Stomach (tissue), 4 donors: ENCODE measurements at regions not wholly inside any gene's neighbourhood (a gene's known extent, or its start where the extent isn't known, plus 50 kb on each side); places are given as distances from the start of the nearest gene placed in this dataset.

Experiments
- POLR2AphosphoS5 ChIP-seq, 3 donors: sonication (generic); formaldehyde crosslinking; IDR thresholded peaks; one replicate each; pipeline ENCODE4 v1.6.1; 2016; ENCODE audit warnings: antibody characterized with exemption in 3 of 3
- TF ChIP-seq, protein P1 (sequence below), 7 experiments: fragments of 450-650 bp in 4 of 7; fragments of 200-600 bp in 3 of 7; sonication (generic) in 3 of 7; IDR thresholded peaks; one replicate each; pipeline ENCODE4 v1.5.1; 2016 to 2019; ENCODE audit warnings: antibody characterized with exemption in 7 of 7, control low read depth in 2 of 7, mild to moderate bottlenecking in 1 of 7

DNA sequence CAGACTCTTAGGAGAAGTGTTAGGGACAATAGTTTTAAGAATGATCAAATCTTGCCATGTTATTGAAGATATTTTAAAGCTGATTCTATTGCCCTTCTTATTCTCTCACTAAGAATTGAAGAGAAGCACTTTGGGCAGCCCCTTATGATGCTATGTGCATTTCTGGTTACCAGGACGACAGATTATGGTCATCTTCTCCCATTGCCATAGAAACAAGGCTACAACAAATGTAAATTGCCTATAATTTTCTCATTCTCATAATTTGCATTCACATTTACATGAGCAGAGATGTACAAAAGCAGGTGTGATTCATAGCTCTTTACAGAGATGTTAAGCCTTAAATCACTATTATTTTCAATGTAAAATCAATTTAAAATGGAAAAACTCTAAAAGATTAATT lies 137.3 kb upstream of the PCDH9 start:
- TF ChIP-seq, protein P1, sequence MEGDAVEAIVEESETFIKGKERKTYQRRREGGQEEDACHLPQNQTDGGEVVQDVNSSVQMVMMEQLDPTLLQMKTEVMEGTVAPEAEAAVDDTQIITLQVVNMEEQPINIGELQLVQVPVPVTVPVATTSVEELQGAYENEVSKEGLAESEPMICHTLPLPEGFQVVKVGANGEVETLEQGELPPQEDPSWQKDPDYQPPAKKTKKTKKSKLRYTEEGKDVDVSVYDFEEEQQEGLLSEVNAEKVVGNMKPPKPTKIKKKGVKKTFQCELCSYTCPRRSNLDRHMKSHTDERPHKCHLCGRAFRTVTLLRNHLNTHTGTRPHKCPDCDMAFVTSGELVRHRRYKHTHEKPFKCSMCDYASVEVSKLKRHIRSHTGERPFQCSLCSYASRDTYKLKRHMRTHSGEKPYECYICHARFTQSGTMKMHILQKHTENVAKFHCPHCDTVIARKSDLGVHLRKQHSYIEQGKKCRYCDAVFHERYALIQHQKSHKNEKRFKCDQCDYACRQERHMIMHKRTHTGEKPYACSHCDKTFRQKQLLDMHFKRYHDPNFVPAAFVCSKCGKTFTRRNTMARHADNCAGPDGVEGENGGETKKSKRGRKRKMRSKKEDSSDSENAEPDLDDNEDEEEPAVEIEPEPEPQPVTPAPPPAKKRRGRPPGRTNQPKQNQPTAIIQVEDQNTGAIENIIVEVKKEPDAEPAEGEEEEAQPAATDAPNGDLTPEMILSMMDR (IDR thresholded peaks at IDR 0.05): no peak
- TF ChIP-seq POLR2AphosphoS5 (IDR thresholded peaks at IDR 0.05): no peak
